OCI-LY1 (cell line): ENCODE measurements at regions not wholly inside any gene's neighbourhood (a gene's known extent, or its start where the extent isn't known, plus 50 kb on each side); places are given as distances from the start of the nearest gene placed in this dataset.

Experiments used
- EZH2 ChIP-seq: fragments of 200-600 bp; sonication (generic), shearing (Covaris generic); IDR thresholded peaks from 2 replicates; pipeline ENCODE4 v1.8.0; 2017; ENCODE audit warnings: borderline replicate concordance, mixed run types, mild to moderate bottlenecking, antibody characterized with exemption, low read length, moderate library complexity, mixed read lengths
- TF ChIP-seq, protein P1 (sequence below): fragments of 200-600 bp; sonication (generic), shearing (Covaris generic); IDR thresholded peaks from 2 replicates; pipeline ENCODE4 v1.5.1; 2017; ENCODE audit warnings: mild to moderate bottlenecking, antibody characterized with exemption, low read length, moderate library complexity, mixed read lengths

DNA sequence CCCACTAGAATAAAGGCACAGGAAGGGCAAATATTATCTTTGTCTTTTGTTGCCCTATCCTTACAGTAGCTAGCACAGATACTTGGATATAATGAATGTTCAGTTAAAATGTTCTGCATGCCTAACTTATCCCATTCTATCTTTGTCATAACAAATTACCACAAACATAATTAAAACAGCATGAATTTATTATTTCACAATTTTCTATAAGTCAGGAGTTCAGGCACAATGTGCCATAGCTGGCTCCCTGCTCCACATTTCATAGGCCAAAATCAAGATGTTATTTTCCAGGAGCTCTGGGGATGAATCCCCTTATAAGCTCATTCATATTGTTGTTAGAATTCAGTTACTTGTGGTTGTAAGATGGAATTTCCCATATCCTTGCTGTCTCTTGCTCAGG is 975.5 kb downstream of the IGSF11 start:
- no peak for TF ChIP-seq EZH2
- TF ChIP-seq, protein P1, sequence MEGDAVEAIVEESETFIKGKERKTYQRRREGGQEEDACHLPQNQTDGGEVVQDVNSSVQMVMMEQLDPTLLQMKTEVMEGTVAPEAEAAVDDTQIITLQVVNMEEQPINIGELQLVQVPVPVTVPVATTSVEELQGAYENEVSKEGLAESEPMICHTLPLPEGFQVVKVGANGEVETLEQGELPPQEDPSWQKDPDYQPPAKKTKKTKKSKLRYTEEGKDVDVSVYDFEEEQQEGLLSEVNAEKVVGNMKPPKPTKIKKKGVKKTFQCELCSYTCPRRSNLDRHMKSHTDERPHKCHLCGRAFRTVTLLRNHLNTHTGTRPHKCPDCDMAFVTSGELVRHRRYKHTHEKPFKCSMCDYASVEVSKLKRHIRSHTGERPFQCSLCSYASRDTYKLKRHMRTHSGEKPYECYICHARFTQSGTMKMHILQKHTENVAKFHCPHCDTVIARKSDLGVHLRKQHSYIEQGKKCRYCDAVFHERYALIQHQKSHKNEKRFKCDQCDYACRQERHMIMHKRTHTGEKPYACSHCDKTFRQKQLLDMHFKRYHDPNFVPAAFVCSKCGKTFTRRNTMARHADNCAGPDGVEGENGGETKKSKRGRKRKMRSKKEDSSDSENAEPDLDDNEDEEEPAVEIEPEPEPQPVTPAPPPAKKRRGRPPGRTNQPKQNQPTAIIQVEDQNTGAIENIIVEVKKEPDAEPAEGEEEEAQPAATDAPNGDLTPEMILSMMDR = no peak
